Body of pancreas (tissue), 4 donors: ENCODE measurements at regions not wholly inside any gene's neighbourhood (a gene's known extent, or its start where the extent isn't known, plus 50 kb on each side); places are given as distances from the start of the nearest gene placed in this dataset.
"Not testable (repeated sequence)": the region's sequence is repeated elsewhere in the genome, so short reads cannot be mapped to it uniquely, and the experiment has no call there.

Experiments used
- POLR2A ChIP-seq, 3 donors: fragments of 450-650 bp; IDR thresholded peaks; one replicate each; pipeline ENCODE4 v1.6.1; 2016; ENCODE audit warnings: antibody characterized with exemption in 3 of 3, mild to moderate bottlenecking in 2 of 3
- TF ChIP-seq, protein P1 (sequence below), 7 experiments: fragments of 450-650 bp in 4 of 7; fragments of 200-600 bp in 3 of 7; sonication (generic) in 3 of 7; IDR thresholded peaks; one replicate each; pipeline ENCODE4 v1.5.1; 2016 to 2019; ENCODE audit warnings: antibody characterized with exemption in 7 of 7

DNA sequence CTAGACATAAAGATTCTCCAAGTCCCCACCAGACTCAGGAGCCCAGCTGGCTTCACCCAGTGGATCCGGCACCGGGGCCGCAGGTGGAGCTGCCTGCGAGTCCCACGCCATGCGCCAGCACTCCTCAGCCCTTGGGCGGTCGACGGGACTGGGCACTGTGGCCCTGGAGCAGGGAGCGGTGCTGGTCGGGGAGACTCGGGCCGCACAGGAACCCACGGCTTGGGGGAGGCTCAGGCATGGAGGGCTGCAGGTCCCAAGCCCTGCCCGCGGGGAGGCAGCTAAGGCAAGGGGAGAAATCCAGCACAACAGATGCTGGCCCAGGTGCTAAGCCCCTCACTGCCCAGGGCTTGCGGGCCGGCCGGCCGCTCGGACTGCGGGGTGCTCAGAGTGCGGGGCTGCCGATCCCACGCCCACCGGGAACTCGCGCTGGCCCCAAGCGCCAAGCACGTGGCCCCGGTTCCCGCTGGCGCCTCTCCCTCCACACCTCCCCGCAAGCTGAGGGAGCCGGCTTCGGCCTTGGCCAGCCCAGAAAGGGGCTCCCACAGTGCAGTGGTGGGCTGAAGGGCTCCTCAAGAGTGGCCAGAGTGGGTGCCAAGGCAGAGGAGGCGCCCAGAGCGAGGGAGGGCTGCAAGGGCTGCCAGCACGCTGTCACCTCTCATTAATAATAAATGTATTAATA lies 212.6 kb upstream of the LRRTM4 start:
- TF ChIP-seq, protein P1, sequence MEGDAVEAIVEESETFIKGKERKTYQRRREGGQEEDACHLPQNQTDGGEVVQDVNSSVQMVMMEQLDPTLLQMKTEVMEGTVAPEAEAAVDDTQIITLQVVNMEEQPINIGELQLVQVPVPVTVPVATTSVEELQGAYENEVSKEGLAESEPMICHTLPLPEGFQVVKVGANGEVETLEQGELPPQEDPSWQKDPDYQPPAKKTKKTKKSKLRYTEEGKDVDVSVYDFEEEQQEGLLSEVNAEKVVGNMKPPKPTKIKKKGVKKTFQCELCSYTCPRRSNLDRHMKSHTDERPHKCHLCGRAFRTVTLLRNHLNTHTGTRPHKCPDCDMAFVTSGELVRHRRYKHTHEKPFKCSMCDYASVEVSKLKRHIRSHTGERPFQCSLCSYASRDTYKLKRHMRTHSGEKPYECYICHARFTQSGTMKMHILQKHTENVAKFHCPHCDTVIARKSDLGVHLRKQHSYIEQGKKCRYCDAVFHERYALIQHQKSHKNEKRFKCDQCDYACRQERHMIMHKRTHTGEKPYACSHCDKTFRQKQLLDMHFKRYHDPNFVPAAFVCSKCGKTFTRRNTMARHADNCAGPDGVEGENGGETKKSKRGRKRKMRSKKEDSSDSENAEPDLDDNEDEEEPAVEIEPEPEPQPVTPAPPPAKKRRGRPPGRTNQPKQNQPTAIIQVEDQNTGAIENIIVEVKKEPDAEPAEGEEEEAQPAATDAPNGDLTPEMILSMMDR (IDR thresholded peaks at IDR 0.05): not testable (repeated sequence)
- not testable (repeated sequence) for TF ChIP-seq POLR2A (IDR thresholded peaks at IDR 0.05)
